Non-pigmented ciliary epithelial cell (primary cell): ENCODE measurements at regions not wholly inside any gene's neighbourhood (a gene's known extent, or its start where the extent isn't known, plus 50 kb on each side); places are given as distances from the start of the nearest gene placed in this dataset.
"Not testable (repeated sequence)": the region's sequence is repeated elsewhere in the genome, so short reads cannot be mapped to it uniquely, and the experiment has no call there.

Experiments used
- DNase-seq: peaks from one replicate; pipeline ENCODE4 v3.0.0-alpha.2; 2010; ENCODE audit warnings: low read depth

- peak; percentile 100 for DNase-seq
Observed at GRCh38 chr1:238647877-238648276, 738.5 kb upstream of the CHRM3 start.

GRCh38 chr1:238642231-238642630 lies 744.1 kb upstream of the CHRM3 start:
- peak; percentile 55 for DNase-seq

GRCh38 chr1:238639861-238640260 lies 746.5 kb upstream of the CHRM3 start:
- DNase-seq, result no peak

GRCh38 chr1:238628110-238628509 lies 737.4 kb upstream of the ZP4 start:
- DNase-seq, result no peak

- DNase-seq, result no peak
Observed at GRCh38 chr1:238624776-238625175, 734.1 kb upstream of the ZP4 start.

- no peak for DNase-seq
Observed at GRCh38 chr1:238621405-238621804, 730.7 kb upstream of the ZP4 start.

GRCh38 chr1:238619652-238620051 lies 728.9 kb upstream of the ZP4 start:
- DNase-seq, result no peak

GRCh38 chr1:238611406-238611805 lies 720.7 kb upstream of the ZP4 start:
- no peak for DNase-seq

GRCh38 chr1:238608144-238608543 lies 717.4 kb upstream of the ZP4 start:
- DNase-seq, result no peak

- peak; percentile 60 for DNase-seq
Observed at GRCh38 chr1:238606896-238607295, 716.2 kb upstream of the ZP4 start.

GRCh38 chr1:238606457-238606856 lies 715.7 kb upstream of the ZP4 start:
- DNase-seq, result no peak

- DNase-seq, result no peak
Observed at GRCh38 chr1:238604357-238604756, 713.6 kb upstream of the ZP4 start.

GRCh38 chr1:238601604-238602003 lies 710.9 kb upstream of the ZP4 start:
- DNase-seq, result not testable (repeated sequence)

- no peak for DNase-seq
Observed at GRCh38 chr1:238596703-238597102, 706.0 kb upstream of the ZP4 start.

- no peak for DNase-seq
Observed at GRCh38 chr1:238592621-238593020, 701.9 kb upstream of the ZP4 start.

- DNase-seq, result peak; percentile 68
Observed at GRCh38 chr1:238589843-238590435, 699.2 kb upstream of the ZP4 start.

GRCh38 chr1:238582816-238583215 lies 692.1 kb upstream of the ZP4 start:
- no peak for DNase-seq

GRCh38 chr1:238581332-238581731 lies 690.6 kb upstream of the ZP4 start:
- no peak for DNase-seq

GRCh38 chr1:238568735-238569134 lies 678.0 kb upstream of the ZP4 start:
- DNase-seq, result no peak

GRCh38 chr1:238562341-238562740 lies 671.6 kb upstream of the ZP4 start:
- peak; percentile 41 for DNase-seq

- DNase-seq, result no peak
Observed at GRCh38 chr1:238558746-238559145, 668.0 kb upstream of the ZP4 start.

GRCh38 chr1:238558156-238558555 lies 667.4 kb upstream of the ZP4 start:
- peak; percentile 79 for DNase-seq

GRCh38 chr1:238552271-238552670 lies 661.5 kb upstream of the ZP4 start:
- DNase-seq, result no peak

GRCh38 chr1:238549137-238549536 lies 658.4 kb upstream of the ZP4 start:
- no peak for DNase-seq

- no peak for DNase-seq
Observed at GRCh38 chr1:238546118-238546517, 655.4 kb upstream of the ZP4 start.
